Mesodermal cell (in vitro differentiated cells): ENCODE measurements at regions not wholly inside any gene's neighbourhood (a gene's known extent, or its start where the extent isn't known, plus 50 kb on each side); places are given as distances from the start of the nearest gene placed in this dataset.

Experiments used
- H3K27ac ChIP-seq: 2 replicates; pipeline ENCODE4 v1.7.0; 2013; ENCODE audit warnings: mild to moderate bottlenecking, low read depth, low read length, moderate library complexity; ENCODE audit not compliant: severe bottlenecking
- H3K36me3 ChIP-seq: 2 replicates; pipeline ENCODE4 v1.7.1; 2013; ENCODE audit warnings: mild to moderate bottlenecking, low read length, moderate library complexity; ENCODE audit not compliant: control insufficient read depth, insufficient read depth
- H3K4me1 ChIP-seq: one replicate; pipeline ENCODE4 v1.7.1; 2013; ENCODE audit warnings: mild to moderate bottlenecking, low read length; ENCODE audit not compliant: insufficient read depth, control insufficient read depth, poor library complexity, severe bottlenecking
- H3K4me3 ChIP-seq: 2 replicates; pipeline ENCODE4 v1.7.0; 2013; ENCODE audit warnings: low read length, control low read depth, mild to moderate bottlenecking; ENCODE audit not compliant: insufficient read depth, poor library complexity, severe bottlenecking; ENCODE audit errors: extremely low read depth
- H3K9me3 ChIP-seq: 2 replicates; pipeline ENCODE4 v1.7.1; 2013; ENCODE audit warnings: mild to moderate bottlenecking, low read length, moderate library complexity; ENCODE audit not compliant: control insufficient read depth
- WGBS, 2 experiments: methylation state at CpG; one replicate each; pipeline ENCODE4 v1.1.5; 2013; ENCODE audit warnings: missing lambda C conversion rate in 2 of 2; ENCODE audit not compliant: insufficient coverage in 2 of 2; 5-methylcytosine and 5-hydroxymethylcytosine counted together

GRCh38 chr7:32301427-32301826, 188.8 kb downstream of the LSM5 start:
- Histone ChIP-seq H3K27ac (no peak overlapping the region), H3K4me1 (peaks cover 5% of the 10 kb centered on the region), H3K9me3 (no peaks in the 10 kb centered on the region), H3K4me3 (no peak overlapping the region), H3K36me3 (no peaks in the 10 kb centered on the region)
- WGBS, 2 experiments = 76 to 78% methylated on average over 2 to 3 of the region's 3 CpGs

GRCh38 chr7:32299133-32299702, 191.0 kb downstream of the LSM5 start:
- Histone ChIP-seq H3K9me3 (no peaks in the 10 kb centered on the region), H3K4me3 (peak overlapping the region; percentile 50), H3K36me3 (no peaks in the 10 kb centered on the region), H3K27ac (no peak overlapping the region), H3K4me1 (peaks cover 5% of the 10 kb centered on the region)
- WGBS, 2 experiments = 20 to 32% methylated on average over 10 to 14 of the region's 17 CpGs

DNA sequence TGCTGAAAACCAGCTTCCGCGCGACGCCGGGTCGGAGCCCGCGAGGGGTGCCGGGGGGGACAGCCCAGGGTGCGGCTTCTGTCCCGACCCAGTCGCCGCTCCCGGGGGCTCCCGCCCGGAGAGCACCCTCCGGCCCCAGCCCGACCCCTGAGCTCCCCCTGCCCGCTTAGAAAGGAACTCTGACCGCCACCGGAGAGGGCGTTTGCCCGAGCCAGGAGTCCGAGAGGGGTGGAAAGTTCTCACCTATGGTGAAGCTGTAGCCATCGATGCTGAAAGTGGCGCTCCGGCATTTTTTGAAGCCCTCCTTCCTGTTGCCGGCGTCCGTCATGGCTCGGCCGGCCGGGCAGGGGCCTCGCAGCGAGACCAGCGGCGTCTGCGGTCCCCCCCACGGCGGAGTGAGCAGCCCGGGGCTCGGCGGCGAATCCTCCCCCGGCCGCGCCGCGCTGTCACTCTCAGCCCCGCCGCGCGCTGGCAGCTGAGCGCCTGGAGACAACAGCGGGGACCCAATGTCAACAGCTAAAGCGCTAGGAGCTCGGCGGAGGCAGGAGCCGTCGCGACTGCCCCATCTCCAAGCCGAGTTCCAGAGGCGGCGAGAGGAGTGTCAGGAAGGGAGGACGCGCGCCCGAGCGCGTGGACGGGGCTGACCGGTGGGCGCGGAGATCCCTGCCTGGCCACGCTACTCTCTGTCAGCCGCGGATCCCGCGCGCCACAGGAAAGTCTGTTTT, 191.6 kb downstream of the LSM5 start:
- no peak overlapping the region for H3K27ac ChIP-seq
- WGBS, 2 experiments = 0 to 1% methylated on average over 52 to 66 of the region's 80 CpGs
- peaks cover 5% of the 10 kb centered on the region for H3K4me1 ChIP-seq
- no peaks in the 10 kb centered on the region for H3K36me3 ChIP-seq
- peak overlapping the region; percentile 50 for H3K4me3 ChIP-seq
- no peaks in the 10 kb centered on the region for H3K9me3 ChIP-seq

DNA sequence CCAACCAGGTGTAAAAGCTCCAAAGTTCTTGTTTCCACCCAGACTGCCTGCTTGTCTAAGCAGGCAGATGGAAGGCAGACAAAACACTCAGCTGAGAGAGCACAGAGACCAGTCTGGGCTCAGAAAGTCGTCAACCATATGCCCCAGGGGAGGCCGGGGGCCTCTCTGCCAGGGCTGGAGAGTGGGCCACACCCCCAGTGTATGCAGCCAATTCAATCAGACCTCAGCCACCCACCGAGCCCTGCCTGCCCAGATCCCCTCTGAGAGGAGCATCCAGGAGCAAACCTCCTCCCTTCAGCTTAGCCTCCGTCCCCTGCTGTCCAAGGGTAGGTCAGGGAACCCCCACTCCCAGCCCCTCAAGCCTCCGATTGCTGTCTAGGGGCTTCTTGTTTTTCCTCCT, 196.3 kb downstream of the LSM5 start:
- no peaks in the 10 kb centered on the region for H3K9me3 ChIP-seq
- no peak overlapping the region for H3K27ac ChIP-seq
- 42 to 66% methylated on average over 4 to 5 of the region's 5 CpGs for WGBS, 2 experiments
- no peak overlapping the region for H3K4me3 ChIP-seq
- H3K36me3 ChIP-seq = no peaks in the 10 kb centered on the region
- H3K4me1 ChIP-seq = no peaks in the 10 kb centered on the region

GRCh38 chr7:32289651-32290414, 200.3 kb downstream of the LSM5 start:
- Histone ChIP-seq H3K27ac (no peak overlapping the region), H3K9me3 (no peaks in the 10 kb centered on the region), H3K4me1 (no peaks in the 10 kb centered on the region), H3K36me3 (no peaks in the 10 kb centered on the region), H3K4me3 (no peak overlapping the region)
- 83% methylated on average over 3 of the region's 5 CpGs; no CpG with 5 or more reads in 1 of the 2 experiments for WGBS, 2 experiments

DNA sequence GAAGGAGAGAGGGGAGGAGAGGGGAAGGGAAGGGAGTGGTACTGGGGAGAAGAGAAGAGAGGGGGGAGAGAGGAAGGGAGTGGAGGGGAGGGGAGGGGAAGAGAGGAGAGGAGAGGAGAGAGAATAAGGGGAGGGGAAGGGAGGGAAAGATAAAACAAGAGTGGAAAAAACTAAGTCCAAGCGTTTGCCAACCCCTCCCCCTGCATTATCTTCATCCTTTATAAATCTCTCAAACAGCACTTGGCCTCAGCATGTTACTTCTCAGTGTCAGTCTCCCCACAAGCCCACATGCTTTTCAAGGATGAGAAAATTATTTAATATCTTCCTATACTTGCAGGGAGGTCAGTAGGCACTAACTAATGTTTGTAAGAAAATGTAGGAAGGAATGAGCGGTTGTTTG, 204.5 kb downstream of the LSM5 start:
- H3K27ac ChIP-seq = no peak overlapping the region
- no peaks in the 10 kb centered on the region for H3K9me3 ChIP-seq
- WGBS, 2 experiments = no CpG with 5 or more reads among the region's 2 CpGs
- H3K4me1 ChIP-seq = no peaks in the 10 kb centered on the region
- no peak overlapping the region for H3K4me3 ChIP-seq
- H3K36me3 ChIP-seq = no peaks in the 10 kb centered on the region

DNA sequence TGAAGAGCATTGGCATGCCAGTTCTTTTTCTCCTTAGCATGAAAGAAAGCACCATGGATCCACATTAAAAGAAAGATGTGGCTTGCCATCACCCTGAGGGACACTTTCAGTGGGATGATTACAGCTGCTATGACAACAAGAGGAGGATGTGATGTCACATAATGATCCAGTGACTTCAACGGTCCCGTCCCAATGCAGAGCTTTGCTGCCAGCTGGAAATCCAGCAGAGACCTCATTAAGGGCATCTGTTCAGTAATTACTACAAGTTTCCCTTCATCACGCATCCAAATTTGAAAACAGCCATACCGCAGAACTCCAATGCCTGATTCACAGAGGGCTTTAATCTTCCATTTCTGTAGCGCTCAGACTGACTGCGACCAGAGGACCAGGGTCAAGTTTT, 206.6 kb downstream of the LSM5 start:
- H3K36me3 ChIP-seq = no peaks in the 10 kb centered on the region
- 88 to 92% methylated on average over 5 to 6 of the region's 6 CpGs for WGBS, 2 experiments
- no peak overlapping the region for H3K4me3 ChIP-seq
- no peaks in the 10 kb centered on the region for H3K9me3 ChIP-seq
- H3K4me1 ChIP-seq = no peaks in the 10 kb centered on the region
- H3K27ac ChIP-seq = no peak overlapping the region

- Histone ChIP-seq H3K9me3 (no peaks in the 10 kb centered on the region), H3K27ac (no peak overlapping the region)
- WGBS, 2 experiments = no CpG with 5 or more reads among the region's 1 CpG
Measured at GRCh38 chr7:32279500-32279899, 209.3 kb upstream of the PDE1C start.

DNA sequence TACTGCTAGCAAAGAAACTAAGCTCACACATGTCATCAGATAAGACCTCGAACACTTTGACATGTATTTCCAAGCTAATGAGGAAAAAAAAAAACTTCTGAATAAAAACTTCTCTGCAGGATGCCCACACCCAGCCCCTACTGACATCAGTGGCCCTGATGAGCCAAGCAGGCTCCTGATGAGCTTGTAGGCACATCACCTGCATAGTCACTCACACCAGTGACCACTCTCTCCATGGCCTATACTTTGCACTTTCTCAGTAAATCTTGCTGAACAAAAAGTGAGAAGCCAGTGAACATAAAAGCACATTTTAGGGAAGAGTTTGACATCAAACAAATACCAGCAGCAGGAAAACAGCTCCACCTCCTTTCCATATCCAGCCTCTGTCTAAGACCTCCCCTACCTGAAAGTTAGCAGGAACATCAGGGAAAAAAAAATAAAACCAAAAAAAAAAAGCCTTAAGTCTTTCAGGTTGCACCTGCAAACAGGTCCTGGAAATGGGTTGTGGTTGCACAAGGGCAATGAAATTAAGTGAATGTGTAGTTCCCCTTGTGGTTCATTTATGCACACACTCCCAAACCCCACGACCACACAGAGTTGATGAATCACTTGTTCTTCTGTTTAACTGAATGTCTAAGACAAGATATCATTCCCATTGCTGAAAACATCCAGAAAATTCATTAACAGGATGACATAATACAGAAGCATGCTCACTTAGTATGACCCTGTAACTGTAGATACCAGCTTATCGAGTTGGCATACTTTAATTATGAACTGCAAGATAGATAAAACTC, 205.2 kb upstream of the PDE1C start:
- H3K9me3 ChIP-seq = no peaks in the 10 kb centered on the region
- no peaks in the 10 kb centered on the region for H3K4me1 ChIP-seq
- no peak overlapping the region for H3K4me3 ChIP-seq
- WGBS, 2 experiments = no CpG with 5 or more reads among the region's 3 CpGs
- no peaks in the 10 kb centered on the region for H3K36me3 ChIP-seq
- no peak overlapping the region for H3K27ac ChIP-seq

More at GRCh38 chr7:32279500-32279899, 209.3 kb upstream of the PDE1C start:
- Histone ChIP-seq H3K36me3 (no peaks in the 10 kb centered on the region), H3K4me1 (no peaks in the 10 kb centered on the region), H3K4me3 (no peak overlapping the region)

DNA sequence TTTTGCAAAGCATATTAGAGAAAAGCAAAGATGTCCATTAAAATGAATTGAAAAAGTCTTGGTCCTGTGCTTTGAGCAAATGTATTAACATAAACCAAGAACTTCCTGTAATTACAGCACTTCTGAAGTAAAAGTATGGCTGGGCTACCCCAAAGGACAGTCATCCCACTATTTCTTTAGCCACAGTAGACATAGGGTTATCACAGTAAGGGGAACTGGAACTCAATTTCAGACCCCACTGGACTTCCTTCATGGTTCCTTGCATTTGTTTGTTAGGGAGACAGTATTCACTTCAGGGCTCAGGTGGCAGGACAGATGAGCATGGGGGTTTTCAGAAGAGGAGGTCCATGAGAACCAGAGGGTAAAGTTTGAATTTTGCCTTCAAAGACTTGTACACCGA, 203.1 kb upstream of the PDE1C start:
- Histone ChIP-seq H3K4me3 (no peak overlapping the region), H3K9me3 (no peaks in the 10 kb centered on the region), H3K36me3 (no peaks in the 10 kb centered on the region), H3K27ac (no peak overlapping the region), H3K4me1 (no peaks in the 10 kb centered on the region)
- 83% methylated on average over 1 of the region's 1 CpG; no CpG with 5 or more reads in 1 of the 2 experiments for WGBS, 2 experiments
